H1 (cell line): ENCODE measurements at regions not wholly inside any gene's neighbourhood (a gene's known extent, or its start where the extent isn't known, plus 50 kb on each side); places are given as distances from the start of the nearest gene placed in this dataset.

Experiments
- CTCF ChIA-PET: fragments of 300-600 bp; sonication (Branson Sonifier 250); formaldehyde crosslinking; loops from one replicate; lab custom pipeline; 2021; ENCODE audit not compliant: partially characterized antibody; lab: Charles Lee
- POLR2A ChIA-PET: fragments of 300-600 bp; sonication (Branson Sonifier 250); formaldehyde crosslinking; loops from one replicate; lab custom pipeline; 2021; ENCODE audit warnings: inconsistent platforms; ENCODE audit not compliant: partially characterized antibody; lab: Charles Lee
- DNase-seq, 2 experiments: peaks; one replicate each; pipeline versions ENCODE4 v3.0.0 to v3.0.0-alpha.2; 2010 to 2022; ENCODE audit warnings: low spot score in 2 of 2, low read depth in 1 of 2, mixed read lengths in 1 of 2
- FAIRE-seq: peaks from 2 replicates; lab custom pipeline; 2011; peaks lifted over from hg19 to GRCh38; lab: Jason Lieb, UNC
- H2AFZ ChIP-seq: 2 replicates; pipeline ENCODE4 v1.8.1; 2012; ENCODE audit warnings: low read length, inconsistent platforms
- H2AK5ac ChIP-seq: 2 replicates; pipeline ENCODE4 v1.6.1; 2013; ENCODE audit warnings: low read depth, low read length
- H2BK120ac ChIP-seq: replicated peaks from 2 replicates; pipeline ENCODE3; 2013; ENCODE audit warnings: low read depth, low read length, inconsistent platforms
- H2BK12ac ChIP-seq: 2 replicates; pipeline ENCODE4 v1.6.1; 2013; ENCODE audit warnings: low read depth, low read length
- H2BK15ac ChIP-seq: 2 replicates; pipeline ENCODE4 v1.6.1; 2013; ENCODE audit warnings: low read length
- H2BK20ac ChIP-seq: 2 replicates; pipeline ENCODE4 v1.6.1; 2013; ENCODE audit warnings: low read length
- H2BK5ac ChIP-seq: 2 replicates; pipeline ENCODE4 v1.6.1; 2013; ENCODE audit warnings: low read depth, low read length
- H3K14ac ChIP-seq: 2 replicates; pipeline ENCODE4 v1.6.1; 2013; ENCODE audit warnings: inconsistent platforms; ENCODE audit not compliant: insufficient read length
- H3K18ac ChIP-seq: 2 replicates; pipeline ENCODE4 v1.6.1; 2013; ENCODE audit warnings: low read length; ENCODE audit errors: extremely low read depth
- H3K23ac ChIP-seq: 2 replicates; pipeline ENCODE4 v1.6.1; 2013; ENCODE audit warnings: inconsistent platforms; ENCODE audit not compliant: insufficient read length
- H3K23me2 ChIP-seq: 2 replicates; pipeline ENCODE4 v1.6.1; 2013; ENCODE audit warnings: low read depth, low read length
- H3K27ac ChIP-seq: 2 replicates; pipeline ENCODE4 v1.6.1; 2011; ENCODE audit warnings: low read depth, low read length, inconsistent platforms
- H3K27me3 ChIP-seq, 4 experiments: replicated peaks in 1 of 4; 1 replicate in 1 of 4; 2 replicates in 3 of 4; pipeline versions ENCODE4 v1.6.1 to v1.8.1; 2011 to 2013; ENCODE audit warnings: low read length in 3 of 4, mild to moderate bottlenecking in 3 of 4, inconsistent platforms in 2 of 4, mixed read lengths in 2 of 4, moderate library complexity in 1 of 4; ENCODE audit not compliant: control insufficient read depth in 3 of 4, insufficient read depth in 3 of 4; ENCODE audit errors: extremely low read depth in 1 of 4
- H3K36me3 ChIP-seq, 4 experiments: 2 replicates each; pipeline versions ENCODE4 v1.6.1 to v1.8.1; 2011 to 2013; ENCODE audit warnings: mild to moderate bottlenecking in 4 of 4, low read length in 3 of 4, moderate library complexity in 2 of 4, control low read depth in 1 of 4, inconsistent platforms in 1 of 4; ENCODE audit not compliant: insufficient read depth in 4 of 4, control insufficient read depth in 2 of 4
- H3K4ac ChIP-seq: replicated peaks from 2 replicates; pipeline ENCODE3; 2013; ENCODE audit warnings: low read length, low read depth, mixed read lengths, inconsistent platforms; ENCODE audit not compliant: insufficient read length
- H3K4me1 ChIP-seq, 4 experiments: replicated peaks in 1 of 4; 1 replicate in 1 of 4; 2 replicates in 3 of 4; pipeline versions ENCODE4 v1.6.1 to v1.8.1; 2011 to 2013; ENCODE audit warnings: low read length in 3 of 4, inconsistent platforms in 2 of 4, mixed read lengths in 1 of 4; ENCODE audit not compliant: insufficient read depth in 4 of 4, control insufficient read depth in 3 of 4
- H3K4me2 ChIP-seq, 2 experiments: 2 replicates each; pipeline versions ENCODE4 v1.6.1 to v1.8.1; 2011 to 2013; ENCODE audit warnings: low read depth in 2 of 2, low read length in 2 of 2, control low read depth in 1 of 2, inconsistent platforms in 1 of 2, mild to moderate bottlenecking in 1 of 2; ENCODE audit not compliant: insufficient read depth in 1 of 2
- H3K4me3 ChIP-seq, 4 experiments: fragments of 200-600, 300-600 bp in 1 of 4; sonication (generic), shearing (Covaris generic), sonication (Bioruptor Twin) in 1 of 4; 2 replicates each; pipeline versions ENCODE4 v1.5.1 to v1.8.1; 2011 to 2016; ENCODE audit warnings: low read length in 4 of 4, low read depth in 3 of 4, control low read depth in 2 of 4, inconsistent platforms in 2 of 4, mild to moderate bottlenecking in 2 of 4, mixed read lengths in 1 of 4, moderate library complexity in 1 of 4; ENCODE audit not compliant: insufficient read depth in 2 of 4; ENCODE audit errors: extremely low read depth in 1 of 4
- H3K56ac ChIP-seq: replicated peaks from 2 replicates; pipeline ENCODE3; 2013; ENCODE audit warnings: low read depth, mild to moderate bottlenecking, mixed read lengths, low read length, inconsistent platforms; ENCODE audit not compliant: insufficient read length
- H3K79me1 ChIP-seq: 2 replicates; pipeline ENCODE4 v1.6.1; 2013; ENCODE audit warnings: low read depth, low read length, control low read depth
- H3K79me2 ChIP-seq, 2 experiments: 2 replicates each; pipeline versions ENCODE4 v1.6.1 to v1.8.1; 2012 to 2013; ENCODE audit warnings: low read length in 2 of 2, mild to moderate bottlenecking in 2 of 2, inconsistent platforms in 1 of 2; ENCODE audit not compliant: insufficient read depth in 2 of 2, control insufficient read depth in 1 of 2
- H3K9ac ChIP-seq, 4 experiments: replicated peaks in 1 of 4; 1 replicate in 1 of 4; 2 replicates in 3 of 4; pipeline versions ENCODE4 v1.6.1 to v1.8.1; 2011 to 2013; ENCODE audit warnings: low read depth in 3 of 4, low read length in 3 of 4, control low read depth in 2 of 4, mild to moderate bottlenecking in 2 of 4, moderate library complexity in 2 of 4, inconsistent platforms in 1 of 4; ENCODE audit errors: extremely low read depth in 1 of 4
- H3K9me3 ChIP-seq, 2 experiments: 2 replicates each; pipeline versions ENCODE4 v1.6.1 to v1.8.1; 2012 to 2013; ENCODE audit warnings: mild to moderate bottlenecking in 2 of 2, moderate library complexity in 2 of 2, control low read depth in 1 of 2, inconsistent platforms in 1 of 2, low read depth in 1 of 2, low read length in 1 of 2, mixed read lengths in 1 of 2; ENCODE audit not compliant: insufficient read depth in 2 of 2
- H4K20me1 ChIP-seq, 2 experiments: replicated peaks in 1 of 2; 2 replicates each; pipeline versions ENCODE3 to v1.8.1; 2011 to 2013; ENCODE audit warnings: inconsistent platforms in 2 of 2, low read length in 2 of 2, mild to moderate bottlenecking in 1 of 2; ENCODE audit not compliant: insufficient read depth in 2 of 2, control insufficient read depth in 1 of 2
- H4K5ac ChIP-seq: 2 replicates; pipeline ENCODE4 v1.6.1; 2013; ENCODE audit warnings: low read length, low read depth, mixed read lengths, inconsistent platforms; ENCODE audit not compliant: insufficient read length
- H4K8ac ChIP-seq: 2 replicates; pipeline ENCODE4 v1.8.0; 2013; ENCODE audit warnings: mild to moderate bottlenecking, moderate library complexity, low read length, inconsistent platforms; ENCODE audit not compliant: insufficient read depth; ENCODE audit errors: extremely low read depth
- H4K91ac ChIP-seq: replicated peaks from 2 replicates; pipeline ENCODE3; 2013; ENCODE audit warnings: low read length, mixed read lengths, inconsistent platforms; ENCODE audit not compliant: insufficient read length
- HDAC6 ChIP-seq: IDR thresholded peaks from one replicate; pipeline ENCODE4 v1.7.1; 2012; ENCODE audit warnings: low read depth, mild to moderate bottlenecking, inconsistent platforms, low read length, moderate library complexity
- JUN ChIP-seq: IDR thresholded peaks from 2 replicates; pipeline ENCODE4 v1.6.1; 2011; ENCODE audit warnings: low read depth, mild to moderate bottlenecking, improper control_type of control experiment, low read length
- JUND ChIP-seq: IDR thresholded peaks from 2 replicates; pipeline ENCODE4 v1.6.1; 2011; ENCODE audit warnings: mild to moderate bottlenecking, improper control_type of control experiment, low read length
- SRF ChIP-seq: IDR thresholded peaks from 2 replicates; pipeline ENCODE4 v1.6.1; 2011; ENCODE audit warnings: mild to moderate bottlenecking, low read depth, low read length, moderate library complexity
- WGBS, 2 experiments: shearing (Covaris generic) in 1 of 2; methylation state at CpG; one replicate each; pipeline versions ENCODE4 v1.1.6 to v1.1.7; 2013 to 2015; ENCODE audit warnings: low lambda C conversion rate in 2 of 2, mixed read lengths in 2 of 2, inconsistent platforms in 1 of 2, low coverage in 1 of 2, missing lambda C conversion rate in 1 of 2; ENCODE audit not compliant: insufficient replicate concordance in 2 of 2, insufficient coverage in 1 of 2, insufficient read length in 1 of 2; ENCODE audit errors: extremely low coverage in 1 of 2, missing lambda C conversion rate in 1 of 2; 5-methylcytosine and 5-hydroxymethylcytosine counted together

GRCh38 chr12:94801745-94802144, 151.4 kb upstream of the TMCC3 start:
- Histone ChIP-seq H2AFZ (no peak overlapping the region), H3K14ac (no peak overlapping the region), H3K56ac (no peak overlapping the region), H3K18ac (no peak overlapping the region), H3K23ac (no peak overlapping the region), H4K91ac (no peak overlapping the region), H3K4me3 (no peak overlapping the region), H2BK5ac (no peak overlapping the region), H3K4me1 (no peaks in the 10 kb centered on the region), H3K79me1 (no peaks in the 10 kb centered on the region), H4K5ac (no peak overlapping the region), H2BK15ac (no peak overlapping the region), H2AK5ac (no peak overlapping the region), H4K8ac (no peak overlapping the region), H4K20me1 (no peaks in the 10 kb centered on the region), H3K27ac (no peak overlapping the region), H3K79me2 (no peaks in the 10 kb centered on the region), H3K9me3 (no peaks in the 10 kb centered on the region), H3K36me3 (no peaks in the 10 kb centered on the region), H2BK20ac (no peak overlapping the region), H3K23me2 (no peaks in the 10 kb centered on the region), H2BK120ac (no peak overlapping the region), H3K9ac (no peak overlapping the region), H2BK12ac (no peak overlapping the region), H3K27me3 (no peaks in the 10 kb centered on the region), H3K4ac (no peak overlapping the region), H3K4me2 (no peak overlapping the region)
- FAIRE-seq (no peak), DNase-seq (no peak)
- TF ChIP-seq JUND (no peak), JUN (no peak), SRF (no peak), HDAC6 (no peak)
- CTCF ChIA-PET = no interaction called here
- WGBS, 2 experiments = 86% methylated on average over 4 of the region's 4 CpGs; no CpG with 5 or more reads in 1 of the 2 experiments
- POLR2A ChIA-PET = no interaction called here
